Lower leg skin (tissue), 4 donors: ENCODE measurements at regions not wholly inside any gene's neighbourhood (a gene's known extent, or its start where the extent isn't known, plus 50 kb on each side); places are given as distances from the start of the nearest gene placed in this dataset.

Source experiments
- DNase-seq, 2 donors: peaks; one replicate each; pipeline ENCODE4 v3.0.0-alpha.2; 2019; ENCODE audit warnings: low spot score in 2 of 2
- H3K4me3 ChIP-seq: fragments of 200-600 bp; sonication (generic); 2 replicates; pipeline ENCODE4 v1.5.1; 2017; ENCODE audit warnings: mild to moderate bottlenecking, low read depth; ENCODE audit not compliant: poor library complexity, severe bottlenecking
- CTCF ChIP-seq, 3 donors: fragments of 450-650 bp; IDR thresholded peaks; one replicate each; pipeline ENCODE4 v1.5.1; 2016; ENCODE audit warnings: antibody characterized with exemption in 3 of 3, mild to moderate bottlenecking in 3 of 3, moderate library complexity in 2 of 3
- POLR2A ChIP-seq, 2 donors: fragments of 450-650 bp; IDR thresholded peaks; one replicate each; pipeline ENCODE4 v1.6.1; 2016 to 2017; ENCODE audit warnings: antibody characterized with exemption in 2 of 2, mild to moderate bottlenecking in 1 of 2, moderate library complexity in 1 of 2
- WGBS, 2 donors: methylation state at CpG; one replicate each; pipeline ENCODE4 v1.1.5; 2018; 5-methylcytosine and 5-hydroxymethylcytosine counted together
- intact Hi-C: fragments of 100-400 bp; cut with DNase I; formaldehyde crosslinking; loops from one replicate; pipeline ENCODE4 v1.15.0; 2023; ENCODE audit warnings: low total_unique reads

- 71 to 82% methylated on average over 3 of the region's 3 CpGs for WGBS, 2 donors
- no peak for DNase-seq
- TF ChIP-seq CTCF (IDR thresholded peaks at IDR 0.05) (no peak), POLR2A (IDR thresholded peaks at IDR 0.05) (no peak)
- intact Hi-C loops = no loop called here
- no peak overlapping the region for H3K4me3 ChIP-seq
These were observed 243.1 kb upstream of the NBEA start for GRCh38 chr13:34698945-34699344.

DNA sequence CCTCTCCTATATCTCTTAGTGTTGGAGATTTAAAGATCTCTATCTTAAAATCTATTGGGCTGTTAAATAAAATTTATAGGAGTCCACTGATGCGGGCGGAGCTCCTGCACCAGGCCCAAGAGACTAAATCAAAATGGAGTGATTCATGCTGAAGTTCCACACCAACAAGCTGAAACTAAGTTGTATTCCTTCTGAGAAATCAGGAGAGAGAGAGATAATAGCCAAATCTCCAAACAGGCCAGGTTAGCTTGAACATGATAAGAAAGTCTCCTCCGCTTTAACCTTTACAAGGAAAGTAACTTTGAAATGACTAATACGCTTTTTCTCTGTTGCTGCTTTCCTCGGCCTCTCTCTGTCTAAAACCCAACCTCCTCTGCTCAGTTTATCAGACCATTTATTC lies 241.9 kb upstream of the NBEA start:
- WGBS, 2 donors = 73 to 83% methylated on average over 5 of the region's 5 CpGs
- intact Hi-C loops = no loop called here
- H3K4me3 ChIP-seq = no peak overlapping the region
- TF ChIP-seq CTCF (IDR thresholded peaks at IDR 0.05) = no peak
- TF ChIP-seq POLR2A (IDR thresholded peaks at IDR 0.05) = no peak
- no peak for DNase-seq

- no peak for DNase-seq
- WGBS, 2 donors = 93 to 94% methylated on average over 4 of the region's 4 CpGs
- H3K4me3 ChIP-seq = no peak overlapping the region
- TF ChIP-seq CTCF (IDR thresholded peaks at IDR 0.05) = no peak
- TF ChIP-seq POLR2A (IDR thresholded peaks at IDR 0.05) = no peak
- intact Hi-C loops = no loop called here
These were observed 240.2 kb upstream of the NBEA start for GRCh38 chr13:34701919-34702318.

DNA sequence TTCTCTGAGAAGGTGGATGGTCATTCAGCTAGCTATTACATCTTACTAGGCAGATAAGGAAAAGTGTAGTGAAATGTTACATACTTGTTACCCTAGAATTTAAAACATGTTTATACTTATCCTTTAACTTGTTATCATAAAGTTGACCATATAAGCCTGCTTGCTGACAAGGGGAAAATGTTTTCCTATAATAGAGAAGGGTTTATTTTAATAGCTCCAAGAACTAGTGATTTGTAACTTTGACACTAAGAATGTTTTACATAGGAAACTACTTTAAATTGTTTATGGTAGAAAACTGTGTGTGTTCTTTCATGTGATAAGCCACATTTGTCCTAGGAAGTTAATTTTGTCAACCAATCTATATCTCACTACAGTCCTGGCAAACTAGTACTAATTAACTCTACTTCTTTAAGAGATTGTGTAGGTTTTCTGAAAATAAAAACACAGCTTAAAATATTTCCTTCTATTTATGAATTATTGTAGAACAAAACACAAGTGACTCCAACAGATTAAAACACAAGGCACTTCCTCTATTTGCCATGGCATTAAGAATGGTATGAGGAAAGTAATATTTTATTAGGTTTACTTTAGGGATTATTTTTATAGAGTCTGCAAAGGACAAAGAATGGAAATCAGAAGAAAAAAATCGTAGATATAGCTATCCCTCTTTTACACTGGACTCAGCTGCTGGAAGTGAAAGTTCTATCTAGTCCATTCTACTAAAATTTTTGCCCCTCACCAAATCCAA lies 233.3 kb upstream of the NBEA start:
- no peak for DNase-seq
- WGBS, 2 donors = 56 to 74% methylated on average over 1 of the region's 1 CpG
- intact Hi-C loops = no loop called here
- H3K4me3 ChIP-seq = no peak overlapping the region
- TF ChIP-seq POLR2A (IDR thresholded peaks at IDR 0.05) (no peak), CTCF (IDR thresholded peaks at IDR 0.05) (no peak)

DNA sequence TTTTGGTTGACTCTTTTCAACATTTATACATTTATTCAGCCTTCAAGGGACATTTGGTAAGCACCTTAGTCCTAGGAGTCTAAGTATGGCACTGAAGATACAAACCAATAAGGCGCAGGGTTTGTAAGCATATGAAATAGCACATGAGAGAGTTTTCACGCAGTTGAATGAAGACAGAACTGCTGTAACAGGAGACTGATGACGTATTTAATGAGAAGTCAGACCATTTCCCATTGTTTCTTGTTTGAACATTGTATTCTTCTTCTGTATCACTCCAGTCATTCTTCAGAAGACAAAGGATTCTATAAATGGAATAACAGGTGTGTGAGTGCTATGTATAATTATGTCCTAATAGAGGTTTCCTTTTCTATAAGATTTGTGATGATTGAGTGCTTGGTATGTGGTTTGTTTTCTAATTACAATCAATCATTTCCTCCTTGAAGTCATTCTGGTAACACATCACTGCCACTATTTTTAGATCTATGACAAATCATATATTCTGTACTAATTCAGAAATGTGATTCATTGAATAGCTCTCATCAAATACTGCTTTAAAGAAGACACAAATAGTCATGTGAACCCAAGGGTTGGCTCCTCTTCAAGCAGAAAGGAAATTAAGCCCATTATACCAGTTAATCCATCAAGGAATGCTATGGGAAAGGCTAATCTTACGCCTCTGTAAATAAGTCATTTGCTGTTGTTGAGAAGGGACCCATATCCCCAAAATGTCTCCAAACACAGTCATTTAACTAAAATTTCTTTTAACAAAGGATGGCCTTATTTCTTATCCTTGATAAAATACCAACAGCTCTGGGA lies 222.8 kb upstream of the NBEA start:
- no peak overlapping the region for H3K4me3 ChIP-seq
- DNase-seq = no peak
- no peak for TF ChIP-seq POLR2A (IDR thresholded peaks at IDR 0.05)
- intact Hi-C loops = no loop called here
- 71 to 82% methylated on average over 4 of the region's 4 CpGs for WGBS, 2 donors

DNA sequence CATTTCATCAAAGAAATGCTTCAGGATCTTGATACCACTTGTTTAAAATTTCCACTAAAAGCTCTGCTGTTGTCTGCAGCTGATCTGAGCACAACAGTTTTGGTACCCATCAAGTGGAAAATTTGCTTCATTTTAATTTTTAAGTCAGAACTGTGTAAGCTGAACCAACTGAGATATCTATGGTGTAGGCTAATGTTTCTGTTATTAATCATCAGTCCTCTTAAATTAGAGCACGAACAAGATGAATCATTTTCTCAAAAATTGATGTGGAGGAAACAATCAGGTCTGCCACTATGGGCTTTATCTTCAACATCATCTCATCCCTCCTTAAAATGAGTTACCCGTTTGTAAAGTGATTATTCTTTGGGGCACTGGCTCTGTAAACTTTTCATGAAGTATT lies 221.5 kb upstream of the NBEA start:
- H3K4me3 ChIP-seq = no peak overlapping the region
- intact Hi-C loops = no loop called here
- 37 to 58% methylated on average over 2 of the region's 2 CpGs for WGBS, 2 donors
- DNase-seq = no peak
- no peak for TF ChIP-seq POLR2A (IDR thresholded peaks at IDR 0.05)
- no peak for TF ChIP-seq CTCF (IDR thresholded peaks at IDR 0.05)
